GM18505 (cell line): ENCODE measurements at regions not wholly inside any gene's neighbourhood (a gene's known extent, or its start where the extent isn't known, plus 50 kb on each side); places are given as distances from the start of the nearest gene placed in this dataset.
"Not testable (repeated sequence)": the region's sequence is repeated elsewhere in the genome, so short reads cannot be mapped to it uniquely, and the experiment has no call there.

Experiments used
- ATAC-seq: cut with Tn5 transposase; IDR thresholded peaks from one replicate; pipeline ENCODE4 v1.9.1; 2021; ENCODE audit not compliant: unreplicated experiment
- POLR2A ChIP-seq: IDR thresholded peaks from 4 replicates; pipeline ENCODE4 v1.6.1; 2011; ENCODE audit warnings: borderline replicate concordance; ENCODE audit not compliant: insufficient read depth, insufficient read length; ENCODE audit errors: extremely low read depth

DNA sequence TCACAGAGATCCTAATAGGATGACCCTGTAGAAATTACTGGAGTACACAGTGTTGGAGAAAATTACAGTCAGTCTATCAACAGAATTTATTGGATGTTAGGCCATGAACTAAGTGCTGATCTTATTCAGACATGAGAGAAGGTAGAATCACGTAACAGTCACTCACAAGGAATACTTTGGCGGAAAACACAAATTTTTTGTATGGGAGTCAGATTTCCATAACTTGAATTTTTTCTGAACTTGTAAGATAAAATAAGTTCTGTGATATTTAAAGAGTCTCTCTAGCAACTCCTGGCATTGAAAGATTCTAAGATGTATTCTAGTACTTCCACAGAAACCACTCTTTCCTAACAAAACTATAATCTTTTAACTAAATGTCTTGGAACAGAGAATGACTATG is 178.8 kb upstream of the MME start:
- TF ChIP-seq POLR2A = no peak
- no peak for ATAC-seq

DNA sequence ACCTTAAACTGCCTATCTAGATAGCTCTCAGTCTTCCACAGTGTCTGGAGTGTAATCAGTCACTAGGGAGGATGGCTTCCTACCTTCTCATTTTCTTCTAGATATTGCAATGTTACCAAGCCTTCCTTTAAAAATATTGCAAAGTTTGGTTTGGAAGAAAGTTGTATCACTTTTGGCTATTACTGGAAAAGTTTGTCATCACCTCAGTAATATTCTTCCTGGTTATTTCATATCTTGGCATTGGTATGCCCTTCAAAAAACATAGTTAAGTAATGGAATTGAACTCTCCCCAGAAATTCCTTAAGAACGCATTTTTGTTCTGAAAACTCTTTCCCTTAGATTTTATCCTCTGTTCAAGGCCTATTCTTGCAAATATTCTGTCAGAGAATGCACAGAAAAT is 179.3 kb upstream of the MME start:
- no peak for ATAC-seq
- TF ChIP-seq POLR2A = no peak

DNA sequence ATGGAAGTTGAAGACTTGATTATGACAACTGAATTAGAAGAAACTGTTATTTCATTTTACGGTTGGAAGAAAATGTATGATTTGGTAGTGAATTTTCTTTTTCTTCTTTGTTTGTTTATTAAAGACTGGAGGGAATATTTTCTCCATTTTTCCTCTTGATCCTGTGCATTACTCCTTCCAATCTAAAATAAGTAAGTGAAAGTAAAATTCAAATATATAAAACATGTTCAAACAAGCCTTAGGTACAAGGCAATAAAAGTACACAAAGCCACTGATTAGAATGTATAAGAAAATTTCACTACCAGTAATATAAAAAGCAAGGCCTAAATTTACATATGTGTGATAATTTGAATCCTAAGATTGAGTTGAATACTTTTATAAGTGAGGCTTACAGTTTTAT is 181.2 kb upstream of the MME start:
- ATAC-seq = no peak
- TF ChIP-seq POLR2A = no peak

DNA sequence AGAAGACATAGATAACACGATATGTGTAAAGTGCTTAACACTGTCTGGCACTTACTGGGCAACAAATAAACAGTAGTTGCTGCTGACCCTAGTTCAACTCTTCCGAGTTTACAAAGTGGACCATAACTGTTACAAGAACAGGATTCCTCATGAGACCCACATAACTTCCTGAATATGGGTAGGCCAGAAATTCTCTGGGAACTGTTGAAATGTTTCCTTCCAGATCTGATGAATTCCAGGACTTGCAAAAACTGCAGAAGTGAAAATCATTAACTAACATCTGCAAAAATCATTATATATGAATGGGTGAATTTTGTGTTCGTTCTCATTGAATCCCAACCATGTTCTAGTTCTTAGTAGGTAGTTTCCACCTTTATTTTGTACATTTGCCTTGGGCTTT is 181.7 kb upstream of the MME start:
- no peak for ATAC-seq
- no peak for TF ChIP-seq POLR2A

DNA sequence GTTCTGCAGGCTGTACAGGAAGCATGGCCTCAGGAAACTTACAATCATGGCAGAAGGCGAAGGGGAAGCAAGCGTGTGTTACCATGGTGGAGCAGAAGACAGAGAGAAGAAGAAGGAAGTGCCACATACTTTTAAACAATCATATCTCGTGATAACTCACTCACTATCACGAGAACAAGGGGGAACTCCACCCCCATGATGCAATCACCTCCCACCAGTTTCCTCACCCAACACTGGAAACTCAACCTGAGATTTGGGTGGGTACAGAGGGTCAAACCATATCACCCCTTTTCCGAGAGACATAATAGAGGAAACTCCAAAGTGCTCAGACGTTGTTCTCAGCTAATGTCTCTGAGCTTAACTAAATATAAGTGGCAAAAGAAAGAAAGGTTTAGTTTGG is 186.3 kb upstream of the MME start:
- TF ChIP-seq POLR2A = no peak
- no peak for ATAC-seq

DNA sequence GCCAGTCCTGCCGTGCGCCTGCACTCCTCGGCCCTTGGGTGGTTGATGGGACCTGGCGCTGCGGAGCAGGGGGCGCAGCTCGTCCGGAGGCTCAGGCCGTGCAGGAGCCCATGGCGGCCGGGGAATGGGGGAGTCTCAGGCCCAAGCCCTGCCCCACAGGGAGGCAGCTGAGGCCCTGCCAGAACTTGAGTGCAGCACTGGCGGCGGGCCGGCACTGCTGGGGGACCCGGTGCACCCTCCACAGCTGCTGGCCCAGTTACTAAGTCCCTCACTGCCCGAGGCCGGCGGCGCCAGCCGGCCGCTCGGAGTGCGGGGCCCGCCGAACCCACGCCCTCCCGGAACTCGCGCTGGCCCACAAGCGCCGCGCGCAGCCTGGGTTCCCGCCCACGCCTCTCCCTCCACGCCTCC is 190.9 kb upstream of the MME start:
- no peak for TF ChIP-seq POLR2A
- ATAC-seq = no peak

DNA sequence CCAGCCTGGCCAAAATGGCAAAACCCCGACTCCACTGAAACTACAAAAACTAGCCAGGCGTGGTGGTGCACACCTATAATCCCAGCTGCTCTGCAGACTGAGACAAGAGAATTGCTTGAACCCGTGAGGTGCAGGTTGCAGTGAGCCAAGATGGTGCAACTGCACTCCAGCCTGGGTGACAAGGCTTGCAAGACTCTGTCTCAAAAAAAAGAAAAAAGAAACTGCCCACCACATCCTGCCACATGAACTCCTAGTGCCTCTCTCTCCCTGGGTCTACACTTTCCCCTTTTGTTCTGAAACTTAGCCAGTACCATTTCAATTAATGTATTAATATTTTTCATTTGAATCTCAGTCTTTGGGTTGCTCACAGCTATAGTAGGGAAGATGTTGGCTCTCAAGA is 192.2 kb upstream of the MME start:
- no peak for ATAC-seq
- no peak for TF ChIP-seq POLR2A

DNA sequence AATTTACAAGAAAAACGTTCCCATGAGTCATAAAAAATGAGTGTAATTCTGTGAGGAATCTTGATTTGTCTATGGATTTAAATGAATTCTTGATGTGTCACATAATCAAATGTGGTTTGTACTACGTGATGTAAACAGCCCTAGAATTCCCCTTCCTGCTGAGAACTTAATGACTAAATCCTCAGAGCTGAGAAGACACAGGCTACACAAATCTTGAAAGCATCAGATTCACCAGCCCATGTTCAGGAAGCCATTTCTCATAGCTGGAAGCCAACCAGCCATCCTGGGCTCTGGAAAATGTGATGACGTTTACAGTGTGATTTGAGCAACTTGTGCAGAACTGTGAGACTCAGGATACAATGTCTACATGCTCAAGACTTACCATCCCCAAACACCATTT is 193.7 kb upstream of the MME start:
- ATAC-seq = no peak
- TF ChIP-seq POLR2A = no peak

DNA sequence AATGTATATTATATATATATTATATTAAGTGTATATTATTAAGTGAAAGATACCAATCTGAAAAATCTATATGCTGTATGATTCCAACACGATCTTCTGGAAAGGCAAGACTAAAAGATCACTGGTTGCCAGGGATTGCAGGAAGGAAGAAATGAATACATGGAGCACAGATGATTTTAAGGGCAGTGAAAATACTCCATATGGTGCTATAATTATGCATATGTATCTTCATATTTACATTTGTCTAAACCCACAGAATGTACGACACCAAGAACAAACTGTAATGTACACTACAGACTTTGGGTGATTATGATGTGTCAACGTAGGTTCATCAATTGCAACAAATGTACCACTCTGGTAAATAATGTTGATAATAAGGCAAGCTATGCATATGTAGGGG is 194.7 kb upstream of the MME start:
- no peak for TF ChIP-seq POLR2A
- no peak for ATAC-seq

DNA sequence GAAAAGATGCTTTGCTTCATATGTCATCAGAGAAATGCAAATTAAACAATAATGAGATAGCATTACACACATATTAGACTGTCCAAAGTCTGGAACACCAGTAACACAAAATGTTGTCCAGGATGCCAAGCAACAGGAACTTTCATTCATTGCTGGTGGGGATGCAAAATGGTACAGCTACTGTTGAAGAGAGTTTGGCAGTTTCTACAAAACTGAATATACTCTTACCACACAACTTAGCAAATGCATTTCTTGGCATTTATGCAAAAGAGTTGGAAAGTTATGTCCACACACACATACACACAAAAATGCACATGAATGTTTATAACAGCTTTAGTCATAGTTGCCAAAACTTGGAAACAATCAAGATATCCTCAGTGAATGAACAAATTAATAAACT is 195.2 kb upstream of the MME start:
- no peak for TF ChIP-seq POLR2A
- no peak for ATAC-seq

DNA sequence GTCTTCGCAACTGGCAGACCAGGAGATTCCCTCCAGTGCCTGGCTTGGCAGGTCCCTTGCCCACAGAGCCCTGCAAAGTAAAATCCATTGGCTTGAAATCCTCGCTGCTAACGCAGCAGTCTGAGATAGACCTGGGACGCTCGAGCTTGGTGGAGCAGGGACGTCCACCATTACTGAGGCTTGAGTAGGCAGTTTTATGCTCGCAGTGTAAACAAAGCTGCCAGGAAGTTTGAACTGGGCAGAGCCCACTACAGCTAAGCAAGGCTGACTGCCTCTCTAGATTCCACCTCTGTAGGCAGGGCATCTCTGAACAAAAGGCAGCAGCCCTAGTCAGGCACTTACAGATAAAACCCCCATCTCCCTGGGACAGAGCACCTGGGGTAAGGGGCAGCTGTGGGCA is 205.0 kb upstream of the MME start:
- no peak for ATAC-seq
- no peak for TF ChIP-seq POLR2A

DNA sequence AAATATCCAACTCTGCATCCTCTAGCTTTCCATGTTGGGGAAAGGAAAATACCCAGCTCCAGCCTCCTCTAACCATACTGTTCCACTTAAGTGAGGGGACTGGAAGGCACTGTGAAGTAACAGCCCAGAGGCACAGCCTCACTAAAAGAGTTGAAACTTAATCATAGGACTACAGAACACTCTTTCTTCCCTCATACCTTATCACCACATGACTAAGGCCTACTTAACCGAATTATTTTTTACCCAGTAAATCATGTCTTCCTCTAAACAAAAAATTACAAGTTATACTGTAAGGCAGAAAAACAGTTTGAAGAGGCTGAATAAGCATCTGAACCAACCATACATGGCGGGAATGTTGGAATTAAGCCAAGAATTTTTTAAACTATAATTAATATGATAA is 207.4 kb upstream of the MME start:
- no peak for TF ChIP-seq POLR2A
- ATAC-seq = no peak

DNA sequence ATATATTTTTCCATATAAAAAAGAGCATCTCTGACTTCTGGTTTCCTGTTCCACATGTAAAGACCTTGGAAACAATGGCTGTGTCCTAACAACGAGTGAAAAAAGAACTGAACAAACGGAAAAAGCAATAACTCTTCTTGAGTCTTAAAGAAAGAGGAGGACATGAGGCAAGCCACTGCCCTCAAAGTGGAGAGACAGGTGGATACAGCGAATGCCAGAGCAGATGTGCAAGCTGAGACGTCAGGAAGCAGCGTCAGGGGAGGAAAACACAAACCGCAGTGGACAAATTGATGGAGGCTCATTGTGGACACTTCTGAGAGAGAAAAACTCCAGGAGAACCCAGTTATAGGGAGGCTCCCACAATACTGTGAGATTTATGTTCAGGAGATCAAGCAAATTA is 208.0 kb upstream of the MME start:
- no peak for ATAC-seq
- TF ChIP-seq POLR2A = no peak

DNA sequence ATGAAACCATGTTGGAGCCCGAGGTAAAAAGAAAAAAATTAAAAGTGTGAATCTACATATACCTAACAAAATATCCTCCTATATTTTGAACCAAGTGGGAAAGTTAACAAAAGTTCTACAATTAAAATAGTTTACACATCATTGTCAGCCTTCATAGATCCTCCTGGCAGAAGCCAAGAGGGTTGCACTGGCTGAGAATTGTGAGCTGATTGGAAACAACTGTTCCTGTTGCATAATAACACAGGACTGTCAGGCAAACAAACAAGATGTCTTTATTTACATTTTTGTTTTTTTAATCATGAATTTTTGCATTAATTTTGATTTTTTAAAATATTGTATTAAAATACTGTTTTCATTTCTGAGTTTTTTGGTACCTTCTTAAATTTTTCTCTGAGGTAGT is 215.2 kb upstream of the MME start:
- ATAC-seq = no peak
- no peak for TF ChIP-seq POLR2A

DNA sequence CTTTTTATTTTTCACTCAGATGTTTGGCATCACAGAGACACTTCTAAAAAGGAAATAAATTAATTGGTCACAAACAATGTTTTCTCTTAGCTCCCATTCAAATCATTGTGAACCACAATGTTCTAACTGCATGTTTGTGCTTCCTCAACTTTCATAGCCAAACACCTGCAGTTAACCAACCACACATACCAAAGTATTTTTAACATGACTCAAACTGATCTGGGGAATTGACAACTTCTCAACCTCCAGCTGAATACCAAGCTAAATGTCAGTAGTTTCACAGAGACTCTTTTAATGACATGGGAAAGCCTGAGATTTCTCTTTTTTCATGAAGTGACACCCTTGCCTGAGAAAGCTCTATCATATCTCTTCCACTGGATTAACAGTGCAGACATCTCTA is 217.9 kb upstream of the MME start:
- TF ChIP-seq POLR2A = no peak
- no peak for ATAC-seq

DNA sequence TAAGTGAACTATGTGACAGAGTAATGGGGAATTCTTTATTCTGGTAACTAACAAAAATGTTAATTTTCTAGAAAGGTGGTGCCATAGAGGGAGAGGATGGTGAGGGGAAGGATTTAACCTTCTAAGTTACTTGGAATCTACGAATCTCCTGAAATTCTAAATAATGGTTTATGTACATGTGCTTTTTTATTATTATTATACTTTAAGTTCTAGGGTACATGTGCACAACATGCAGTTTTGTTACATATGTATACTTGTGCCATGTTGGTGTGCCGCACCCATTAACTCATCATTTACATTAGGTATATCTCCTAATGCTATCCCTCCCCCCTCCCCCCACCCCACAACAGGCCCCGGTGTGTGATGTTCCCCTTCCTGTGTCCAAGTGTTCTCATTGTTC is 227.1 kb upstream of the MME start:
- not testable (repeated sequence) for ATAC-seq
